ENCODE measurements at regions not wholly inside any gene's neighbourhood (a gene's known extent, or its start where the extent isn't known, plus 50 kb on each side); places are given as distances from the start of the nearest gene placed in this dataset.

GRCh38 chr4:180164799-180165198 lies 2078.4 kb upstream of the TENM3 start:
- no peak overlapping the region for H3K9ac ChIP-seq (ENCODE audit: insufficient read depth, low read length, poor library complexity, severe bottlenecking)
- DNase-seq: no peak
- WGBS (ENCODE audit: insufficient coverage): no CpG with 5 or more reads among the region's 2 CpGs
- no peak for TF ChIP-seq CTCF (IDR thresholded peaks at IDR 0.05)
- H3K27ac Mint-ChIP-seq: no peak overlapping the region
- intact Hi-C loops (cut with micrococcal nuclease): no loop called here
- no peaks in the 10 kb centered on the region for H3K27me3 ChIP-seq (ENCODE audit: control insufficient read depth in 2 of 2, insufficient read depth in 2 of 2, low read length in 2 of 2)
- no peak overlapping the region for H2AFZ ChIP-seq (ENCODE audit: insufficient read depth, low read depth, low read length, poor library complexity, severe bottlenecking)
- no peaks in the 10 kb centered on the region for H4K20me1 ChIP-seq (ENCODE audit: insufficient read depth, low read length)
- H3K27me3 Mint-ChIP-seq (ENCODE audit: low read depth in 3 of 3): peaks cover 0 to 1% (median 0%) of the 10 kb centered on the region in 3 donors
- peaks cover 0 to 1% (median 0%) of the 10 kb centered on the region in 7 donors for H3K9me3 Mint-ChIP-seq
- no peaks in the 10 kb centered on the region for H3K4me1 Mint-ChIP-seq
- no peak overlapping the region for H3K4me3 ChIP-seq (replicated peaks in 1 of 3; ENCODE audit: low read depth in 2 of 3, low read length in 3 of 3)
- H3K4me3 Mint-ChIP-seq: no peak overlapping the region
- no peaks in the 10 kb centered on the region for H3K9me3 ChIP-seq (replicated peaks in 1 of 2; ENCODE audit: control insufficient read depth in 1 of 2, insufficient read depth in 1 of 2, low read length in 2 of 2)
- H3K36me3 ChIP-seq (replicated peaks in 1 of 2; ENCODE audit: control insufficient read depth in 1 of 2, insufficient read depth in 2 of 2, low read length in 2 of 2): no peaks in the 10 kb centered on the region
- H3K4me1 ChIP-seq (ENCODE audit: control insufficient read depth in 1 of 2, insufficient read depth in 2 of 2, low read length in 2 of 2): no peaks in the 10 kb centered on the region
- no peak overlapping the region for H3K4me2 ChIP-seq (replicated peaks; ENCODE audit: extremely low read depth, low read length, poor library complexity, severe bottlenecking)
- H3K36me3 Mint-ChIP-seq: no peaks in the 10 kb centered on the region
- no peaks in the 10 kb centered on the region for H3K79me2 ChIP-seq (ENCODE audit: insufficient read depth, low read length)
- H3K27ac ChIP-seq (ENCODE audit: low read depth in 1 of 2, low read length in 2 of 2): no peak overlapping the region

DNA sequence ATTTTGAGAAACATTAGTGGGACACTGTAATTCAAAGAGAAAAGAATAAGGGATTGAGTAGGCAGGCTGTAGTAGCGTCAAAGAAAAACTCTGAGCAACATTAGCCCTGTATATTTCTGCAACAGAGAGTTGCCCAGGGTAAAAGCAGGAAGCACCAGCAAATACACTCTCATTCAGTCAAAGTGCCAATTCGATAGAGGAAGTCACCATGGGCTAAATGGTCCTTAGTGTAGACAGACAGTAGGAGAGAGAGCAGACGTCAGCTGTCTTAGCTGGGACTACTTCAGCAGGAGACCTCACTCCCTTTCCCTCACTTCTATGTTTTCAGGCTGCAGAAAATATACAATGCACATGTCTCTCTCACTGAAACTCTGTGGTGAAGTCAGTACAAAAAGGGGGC lies 2073.8 kb upstream of the TENM3 start:
- H3K36me3 Mint-ChIP-seq: no peaks in the 10 kb centered on the region
- intact Hi-C loops (cut with micrococcal nuclease): no loop called here
- Histone ChIP-seq H3K27me3 (ENCODE audit: control insufficient read depth in 2 of 2, insufficient read depth in 2 of 2, low read length in 2 of 2) (no peaks in the 10 kb centered on the region), H3K4me3 (replicated peaks in 1 of 3; ENCODE audit: low read depth in 2 of 3, low read length in 3 of 3) (no peak overlapping the region), H3K36me3 (replicated peaks in 1 of 2; ENCODE audit: control insufficient read depth in 1 of 2, insufficient read depth in 2 of 2, low read length in 2 of 2) (no peaks in the 10 kb centered on the region), H3K4me2 (replicated peaks; ENCODE audit: extremely low read depth, low read length, poor library complexity, severe bottlenecking) (no peak overlapping the region), H3K79me2 (ENCODE audit: insufficient read depth, low read length) (no peaks in the 10 kb centered on the region), H3K9ac (ENCODE audit: insufficient read depth, low read length, poor library complexity, severe bottlenecking) (no peak overlapping the region), H3K4me1 (ENCODE audit: control insufficient read depth in 1 of 2, insufficient read depth in 2 of 2, low read length in 2 of 2) (no peaks in the 10 kb centered on the region), H3K27ac (ENCODE audit: low read depth in 1 of 2, low read length in 2 of 2) (no peak overlapping the region), H3K9me3 (replicated peaks in 1 of 2; ENCODE audit: control insufficient read depth in 1 of 2, insufficient read depth in 1 of 2, low read length in 2 of 2) (no peaks in the 10 kb centered on the region), H4K20me1 (ENCODE audit: insufficient read depth, low read length) (no peaks in the 10 kb centered on the region), H2AFZ (ENCODE audit: insufficient read depth, low read depth, low read length, poor library complexity, severe bottlenecking) (no peak overlapping the region)
- WGBS (ENCODE audit: insufficient coverage): no CpG with 5 or more reads among the region's 3 CpGs
- H3K4me3 Mint-ChIP-seq: no peak overlapping the region
- H3K27ac Mint-ChIP-seq: peak overlapping the region in 1 of 7 donors; percentile 8
- peaks cover 0 to 2% (median 0%) of the 10 kb centered on the region in 3 donors for H3K27me3 Mint-ChIP-seq (ENCODE audit: low read depth in 3 of 3)
- DNase-seq: no peak
- TF ChIP-seq CTCF (IDR thresholded peaks at IDR 0.05): no peak
- H3K9me3 Mint-ChIP-seq: peaks cover 0 to 3% (median 0%) of the 10 kb centered on the region in 7 donors
- no peaks in the 10 kb centered on the region for H3K4me1 Mint-ChIP-seq

Measured in CD14-positive monocyte (primary cell).